Right renal cortex interstitium (tissue), 3 donors: ENCODE measurements at regions not wholly inside any gene's neighbourhood (a gene's known extent, or its start where the extent isn't known, plus 50 kb on each side); places are given as distances from the start of the nearest gene placed in this dataset.

Experiments
- DNase-seq, 3 donors: peaks; one replicate each; pipeline ENCODE4 v3.0.0-alpha.2; 2013; ENCODE audit warnings: low read depth in 3 of 3, low spot score in 2 of 3

GRCh38 chr6:141035312-141036200, 1097.2 kb upstream of the GJE1 start:
- DNase-seq: no peak

GRCh38 chr6:141033101-141033500, 1099.6 kb upstream of the GJE1 start:
- DNase-seq: no peak

GRCh38 chr6:141029908-141030307, 1102.8 kb upstream of the GJE1 start:
- DNase-seq: no peak

GRCh38 chr6:141028791-141029280, 1103.9 kb upstream of the GJE1 start:
- no peak for DNase-seq

- no peak for DNase-seq
These were observed 1106.2 kb upstream of the GJE1 start for GRCh38 chr6:141026504-141026903.

- no peak for DNase-seq
These were observed 1108.2 kb upstream of the GJE1 start for GRCh38 chr6:141024526-141024925.

GRCh38 chr6:141017941-141018340, 1114.8 kb upstream of the GJE1 start:
- no peak for DNase-seq

- no peak for DNase-seq
These were observed 1131.8 kb upstream of the GJE1 start for GRCh38 chr6:141000917-141001316.

GRCh38 chr6:140993515-140993914, 1139.2 kb upstream of the GJE1 start:
- no peak for DNase-seq

GRCh38 chr6:140992678-140993077, 1140.0 kb upstream of the GJE1 start:
- no peak for DNase-seq

- DNase-seq: no peak
These were observed 1143.9 kb upstream of the GJE1 start for GRCh38 chr6:140988780-140989179.

GRCh38 chr6:140987364-140988155, 1145.2 kb upstream of the GJE1 start:
- no peak for DNase-seq

GRCh38 chr6:140985679-140986275, 1146.9 kb upstream of the GJE1 start:
- DNase-seq: no peak

- no peak for DNase-seq
These were observed 1152.3 kb upstream of the GJE1 start for GRCh38 chr6:140980265-140980887.

- no peak for DNase-seq
These were observed 1153.1 kb upstream of the GJE1 start for GRCh38 chr6:140979642-140980091.

- DNase-seq: no peak
These were observed 1155.3 kb upstream of the GJE1 start for GRCh38 chr6:140977403-140977802.

GRCh38 chr6:140976806-140977205, 1155.9 kb upstream of the GJE1 start:
- DNase-seq: no peak

- no peak for DNase-seq
These were observed 1162.2 kb upstream of the GJE1 start for GRCh38 chr6:140970485-140970884.

- no peak for DNase-seq
These were observed 1164.7 kb upstream of the GJE1 start for GRCh38 chr6:140968062-140968461.

- no peak for DNase-seq
These were observed 1166.0 kb upstream of the GJE1 start for GRCh38 chr6:140966676-140967075.

- DNase-seq: no peak
These were observed 1172.2 kb upstream of the GJE1 start for GRCh38 chr6:140960566-140960965.
